ENCODE measurements at regions not wholly inside any gene's neighbourhood (a gene's known extent, or its start where the extent isn't known, plus 50 kb on each side); places are given as distances from the start of the nearest gene placed in this dataset.

- no peaks in the 10 kb centered on the region for H3K36me3 ChIP-seq
- H3K9me3 ChIP-seq, result no peaks in the 10 kb centered on the region
- no peak overlapping the region for H3K4me3 ChIP-seq
- H3K27ac ChIP-seq, result no peak overlapping the region
- TF ChIP-seq CTCF (IDR thresholded peaks at IDR 0.05), result no peak
- ATAC-seq (no peak), DNase-seq (no peak)
- no peaks in the 10 kb centered on the region for H3K27me3 ChIP-seq
- H3K4me1 ChIP-seq, result no peaks in the 10 kb centered on the region
- intact Hi-C loops (cut with DNase I), result no loop called here
These were observed 286.4 kb downstream of the PTBP2 start for GRCh38 chr1:97007840-97008604.

GRCh38 chr1:97010566-97011264 lies 289.1 kb downstream of the PTBP2 start:
- DNase-seq (no peak), ATAC-seq (no peak)
- Histone ChIP-seq H3K27me3 (no peaks in the 10 kb centered on the region), H3K4me3 (no peak overlapping the region), H3K9me3 (no peaks in the 10 kb centered on the region), H3K27ac (no peak overlapping the region), H3K36me3 (no peaks in the 10 kb centered on the region), H3K4me1 (no peaks in the 10 kb centered on the region)
- intact Hi-C loops (cut with DNase I), result no loop called here
- TF ChIP-seq CTCF (IDR thresholded peaks at IDR 0.05), result no peak

- no peaks in the 10 kb centered on the region for H3K27me3 ChIP-seq
- intact Hi-C loops (cut with DNase I), result no loop called here
- H3K4me1 ChIP-seq, result no peaks in the 10 kb centered on the region
- H3K27ac ChIP-seq, result no peak overlapping the region
- DNase-seq (no peak), ATAC-seq (no peak)
- no peaks in the 10 kb centered on the region for H3K36me3 ChIP-seq
- no peak for TF ChIP-seq CTCF (IDR thresholded peaks at IDR 0.05)
- H3K4me3 ChIP-seq, result no peak overlapping the region
- no peaks in the 10 kb centered on the region for H3K9me3 ChIP-seq
These were observed 291.6 kb downstream of the PTBP2 start for GRCh38 chr1:97013136-97013535.

GRCh38 chr1:97013941-97014340 lies 292.4 kb downstream of the PTBP2 start:
- Histone ChIP-seq H3K9me3 (no peaks in the 10 kb centered on the region), H3K27me3 (no peaks in the 10 kb centered on the region), H3K4me1 (no peaks in the 10 kb centered on the region), H3K27ac (no peak overlapping the region), H3K4me3 (no peak overlapping the region), H3K36me3 (no peaks in the 10 kb centered on the region)
- no peak for TF ChIP-seq CTCF (IDR thresholded peaks at IDR 0.05)
- no peak for DNase-seq
- no peak for ATAC-seq
- intact Hi-C loops (cut with DNase I), result no loop called here

GRCh38 chr1:97014426-97014825 lies 292.8 kb downstream of the PTBP2 start:
- H3K27ac ChIP-seq, result no peak overlapping the region
- no peak for DNase-seq
- no peak for TF ChIP-seq CTCF (IDR thresholded peaks at IDR 0.05)
- H3K36me3 ChIP-seq, result no peaks in the 10 kb centered on the region
- H3K27me3 ChIP-seq, result no peaks in the 10 kb centered on the region
- intact Hi-C loops (cut with DNase I), result no loop called here
- H3K4me1 ChIP-seq, result no peaks in the 10 kb centered on the region
- no peak overlapping the region for H3K4me3 ChIP-seq
- no peak for ATAC-seq
- H3K9me3 ChIP-seq, result no peaks in the 10 kb centered on the region
